ENCODE measurements at regions not wholly inside any gene's neighbourhood (a gene's known extent, or its start where the extent isn't known, plus 50 kb on each side); places are given as distances from the start of the nearest gene placed in this dataset.
"Not testable (repeated sequence)": the region's sequence is repeated elsewhere in the genome, so short reads cannot be mapped to it uniquely, and the experiment has no call there.

GRCh38 chr7:51805783-51806431, 489.3 kb upstream of the COBL start:
- TF ChIP-seq POLR2A (IDR thresholded peaks at IDR 0.05; ENCODE audit: control extremely low read depth in 1 of 2, low read depth in 2 of 2, low read length in 2 of 2); CBX8 (IDR thresholded peaks at IDR 0.05; ENCODE audit: borderline replicate concordance, low read depth, low read length); JUN (IDR thresholded peaks at IDR 0.05; ENCODE audit: low read depth, low read length); EZH2 (IDR thresholded peaks at IDR 0.05; ENCODE audit: low read depth, low read length, severe bottlenecking); EGR1 (IDR thresholded peaks at IDR 0.05; ENCODE audit: borderline replicate concordance, low read depth, low read length); CHD1 (IDR thresholded peaks at IDR 0.05; ENCODE audit: low read depth, low read length); CTCF (IDR thresholded peaks at IDR 0.05; ENCODE audit: control extremely low read depth in 1 of 3, insufficient read depth in 1 of 3, low read depth in 1 of 3, low read length in 3 of 3); ASH2L (IDR thresholded peaks at IDR 0.05; ENCODE audit: low read length); HDAC6 (IDR thresholded peaks at IDR 0.05; ENCODE audit: low read depth, low read length); JUND (IDR thresholded peaks at IDR 0.05; ENCODE audit: low read length); GTF2F1 (IDR thresholded peaks at IDR 0.05; ENCODE audit: borderline replicate concordance, low read depth, low read length); HDAC2 (IDR thresholded peaks at IDR 0.05; ENCODE audit: borderline replicate concordance in 1 of 2, low read depth in 2 of 2, low read length in 2 of 2); SIRT6 (IDR thresholded peaks at IDR 0.05; ENCODE audit: low read length); GABPA (IDR thresholded peaks at IDR 0.05; ENCODE audit: borderline replicate concordance, insufficient read depth, low read length): not testable (repeated sequence)

Data from H1 (cell line).